ENCODE measurements at regions not wholly inside any gene's neighbourhood (a gene's known extent, or its start where the extent isn't known, plus 50 kb on each side); places are given as distances from the start of the nearest gene placed in this dataset.

DNA sequence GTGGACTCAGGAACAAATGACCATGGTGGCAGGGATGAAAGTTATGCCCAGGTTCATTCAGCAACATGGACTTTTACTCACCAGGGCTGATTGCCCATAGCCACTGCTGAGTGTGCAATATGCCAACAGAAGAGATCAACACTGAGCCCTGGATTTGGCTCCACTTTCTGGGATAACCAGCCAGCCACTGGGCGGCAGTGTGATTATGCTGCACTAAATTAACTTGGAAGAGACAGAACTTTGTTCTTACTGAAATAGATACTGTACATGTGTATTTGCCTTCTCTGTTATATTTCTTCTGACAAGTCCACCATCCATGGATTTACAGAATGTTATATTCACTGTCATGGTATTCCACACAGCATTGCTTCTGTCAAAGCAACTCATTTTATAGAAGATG is 257.4 kb downstream of the TDRD3 start:
- TF ChIP-seq RAD21 (IDR thresholded peaks at IDR 0.05 in 1 of 2, conservative IDR thresholded peaks at IDR 0.05 in 1 of 2; ENCODE audit: low read depth in 2 of 2, low read length in 2 of 2) (peak; percentile 73 to 82), POU5F1 (IDR thresholded peaks at IDR 0.05; ENCODE audit: low read depth, low read length) (no peak), TAF7 (optimal IDR thresholded peaks at IDR 0.05; ENCODE audit: borderline replicate concordance, low read depth, low read length) (no peak), KDM5A (IDR thresholded peaks at IDR 0.05; ENCODE audit: low read length) (no peak)
- TF ChIP-seq, protein P1, sequence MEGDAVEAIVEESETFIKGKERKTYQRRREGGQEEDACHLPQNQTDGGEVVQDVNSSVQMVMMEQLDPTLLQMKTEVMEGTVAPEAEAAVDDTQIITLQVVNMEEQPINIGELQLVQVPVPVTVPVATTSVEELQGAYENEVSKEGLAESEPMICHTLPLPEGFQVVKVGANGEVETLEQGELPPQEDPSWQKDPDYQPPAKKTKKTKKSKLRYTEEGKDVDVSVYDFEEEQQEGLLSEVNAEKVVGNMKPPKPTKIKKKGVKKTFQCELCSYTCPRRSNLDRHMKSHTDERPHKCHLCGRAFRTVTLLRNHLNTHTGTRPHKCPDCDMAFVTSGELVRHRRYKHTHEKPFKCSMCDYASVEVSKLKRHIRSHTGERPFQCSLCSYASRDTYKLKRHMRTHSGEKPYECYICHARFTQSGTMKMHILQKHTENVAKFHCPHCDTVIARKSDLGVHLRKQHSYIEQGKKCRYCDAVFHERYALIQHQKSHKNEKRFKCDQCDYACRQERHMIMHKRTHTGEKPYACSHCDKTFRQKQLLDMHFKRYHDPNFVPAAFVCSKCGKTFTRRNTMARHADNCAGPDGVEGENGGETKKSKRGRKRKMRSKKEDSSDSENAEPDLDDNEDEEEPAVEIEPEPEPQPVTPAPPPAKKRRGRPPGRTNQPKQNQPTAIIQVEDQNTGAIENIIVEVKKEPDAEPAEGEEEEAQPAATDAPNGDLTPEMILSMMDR (IDR thresholded peaks at IDR 0.05; ENCODE audit: control extremely low read depth in 1 of 3, insufficient read depth in 1 of 3, low read depth in 1 of 3, low read length in 3 of 3), result peak; percentile 43 to 68 (median 57)
- TF ChIP-seq, protein P2, sequence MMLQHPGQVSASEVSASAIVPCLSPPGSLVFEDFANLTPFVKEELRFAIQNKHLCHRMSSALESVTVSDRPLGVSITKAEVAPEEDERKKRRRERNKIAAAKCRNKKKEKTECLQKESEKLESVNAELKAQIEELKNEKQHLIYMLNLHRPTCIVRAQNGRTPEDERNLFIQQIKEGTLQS (IDR thresholded peaks at IDR 0.05; ENCODE audit: insufficient read depth, low read depth, low read length), result no peak
- no peak overlapping the region for H3K56ac ChIP-seq (replicated peaks; ENCODE audit: insufficient read length, low read depth, low read length)
- no peaks in the 10 kb centered on the region for H3K4me1 ChIP-seq (replicated peaks in 1 of 4; ENCODE audit: control insufficient read depth in 3 of 4, insufficient read depth in 4 of 4, low read length in 3 of 4)
- H2BK5ac ChIP-seq (ENCODE audit: low read depth, low read length), result no peak overlapping the region
- 54% methylated on average over 1 of the region's 1 CpG; no CpG with 5 or more reads in 1 of the 2 experiments for WGBS, 2 experiments (ENCODE audit: extremely low coverage in 1 of 2, insufficient coverage in 1 of 2, insufficient read length in 1 of 2, insufficient replicate concordance in 2 of 2, low coverage in 1 of 2, low lambda C conversion rate in 2 of 2, missing lambda C conversion rate in 1 of 2)
- H2BK12ac ChIP-seq (ENCODE audit: low read depth, low read length), result no peak overlapping the region
- H3K4me3 ChIP-seq (ENCODE audit: extremely low read depth in 1 of 4, insufficient read depth in 2 of 4, low read depth in 3 of 4, low read length in 4 of 4), result no peak overlapping the region
- H3K4ac ChIP-seq (replicated peaks; ENCODE audit: insufficient read length, low read depth, low read length), result no peak overlapping the region
- H3K14ac ChIP-seq (ENCODE audit: insufficient read length), result no peak overlapping the region
- H3K23me2 ChIP-seq (ENCODE audit: low read depth, low read length), result no peaks in the 10 kb centered on the region
- no peak overlapping the region for H2BK120ac ChIP-seq (replicated peaks; ENCODE audit: low read depth, low read length)
- H4K91ac ChIP-seq (replicated peaks; ENCODE audit: insufficient read length, low read length), result no peak overlapping the region
- no peak overlapping the region for H2AFZ ChIP-seq (ENCODE audit: low read length)
- no peak overlapping the region for H3K4me2 ChIP-seq (ENCODE audit: insufficient read depth in 1 of 2, low read depth in 2 of 2, low read length in 2 of 2)
- no peaks in the 10 kb centered on the region for H3K9me3 ChIP-seq (ENCODE audit: insufficient read depth in 2 of 2, low read depth in 1 of 2, low read length in 1 of 2)
- no peak for FAIRE-seq
- H2BK15ac ChIP-seq (ENCODE audit: low read length), result no peak overlapping the region
- no peak for DNase-seq (ENCODE audit: low read depth in 1 of 2, low spot score in 2 of 2)
- no peaks in the 10 kb centered on the region for H3K27me3 ChIP-seq (replicated peaks in 1 of 4; ENCODE audit: control insufficient read depth in 3 of 4, extremely low read depth in 1 of 4, insufficient read depth in 3 of 4, low read length in 3 of 4)
- no peaks in the 10 kb centered on the region for H3K79me1 ChIP-seq (ENCODE audit: low read depth, low read length)
- no peaks in the 10 kb centered on the region for H3K79me2 ChIP-seq (ENCODE audit: control insufficient read depth in 1 of 2, insufficient read depth in 2 of 2, low read length in 2 of 2)
- no peak overlapping the region for H2AK5ac ChIP-seq (ENCODE audit: low read depth, low read length)
- no peaks in the 10 kb centered on the region for H4K20me1 ChIP-seq (replicated peaks in 1 of 2; ENCODE audit: control insufficient read depth in 1 of 2, insufficient read depth in 2 of 2, low read length in 2 of 2)
- H4K5ac ChIP-seq (ENCODE audit: insufficient read length, low read depth, low read length), result no peak overlapping the region
- H3K27ac ChIP-seq (ENCODE audit: low read depth, low read length), result no peak overlapping the region
- ChIA-PET POLR2A (ENCODE audit: partially characterized antibody) (no interaction called here), CTCF (ENCODE audit: partially characterized antibody) (interaction anchor here (0.9 to 2.9 kb wide), 6 partner anchors 13 to 601 kb away, joined by 3 to 10 read pairs (median 5); no protein-coding TSS in a partner anchor)
- H4K8ac ChIP-seq (ENCODE audit: extremely low read depth, insufficient read depth, low read length), result no peak overlapping the region
- no peak overlapping the region for H3K9ac ChIP-seq (replicated peaks in 1 of 4; ENCODE audit: extremely low read depth in 1 of 4, low read depth in 3 of 4, low read length in 3 of 4)
- no peak overlapping the region for H3K18ac ChIP-seq (ENCODE audit: extremely low read depth, low read length)
- H3K23ac ChIP-seq (ENCODE audit: insufficient read length), result no peak overlapping the region
- H3K36me3 ChIP-seq (ENCODE audit: control insufficient read depth in 2 of 4, insufficient read depth in 4 of 4, low read length in 3 of 4), result no peaks in the 10 kb centered on the region
- H2BK20ac ChIP-seq (ENCODE audit: low read length), result no peak overlapping the region
